ENCODE measurements at regions not wholly inside any gene's neighbourhood (a gene's known extent, or its start where the extent isn't known, plus 50 kb on each side); places are given as distances from the start of the nearest gene placed in this dataset.
"Not testable (repeated sequence)": the region's sequence is repeated elsewhere in the genome, so short reads cannot be mapped to it uniquely, and the experiment has no call there.

DNA sequence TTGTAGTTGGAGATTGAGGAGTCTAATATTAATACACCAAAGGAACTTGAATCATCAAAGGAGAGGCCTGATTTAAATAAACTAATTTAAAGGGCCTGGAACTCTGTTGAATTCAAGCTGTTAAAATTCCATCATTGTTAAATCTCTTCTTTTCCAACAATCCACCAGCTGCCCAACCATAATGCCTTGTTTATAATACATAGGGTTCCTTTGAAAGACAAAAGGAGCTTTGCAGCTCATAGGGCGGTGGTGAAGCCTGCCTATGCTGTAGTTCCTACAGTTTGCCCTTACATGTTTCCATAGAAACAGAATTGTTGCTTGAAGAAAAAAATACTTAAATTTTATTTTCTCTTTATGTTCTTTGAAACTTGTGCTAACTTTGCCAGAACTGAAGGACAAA is 102.8 kb downstream of the GLUD2 start:
- H3K4me1 Mint-ChIP-seq = no peaks in the 10 kb centered on the region
- no peak overlapping the region for H3K27ac Mint-ChIP-seq
- no peak overlapping the region for H3K4me3 Mint-ChIP-seq
- no peak for DNase-seq
- no peaks in the 10 kb centered on the region for H3K9me3 Mint-ChIP-seq (ENCODE audit: low read depth)
- no peak for ATAC-seq
- CTCF ChIA-PET = no interaction called here
- H3K36me3 Mint-ChIP-seq = no peaks in the 10 kb centered on the region
- H3K27me3 Mint-ChIP-seq = no peaks in the 10 kb centered on the region

DNA sequence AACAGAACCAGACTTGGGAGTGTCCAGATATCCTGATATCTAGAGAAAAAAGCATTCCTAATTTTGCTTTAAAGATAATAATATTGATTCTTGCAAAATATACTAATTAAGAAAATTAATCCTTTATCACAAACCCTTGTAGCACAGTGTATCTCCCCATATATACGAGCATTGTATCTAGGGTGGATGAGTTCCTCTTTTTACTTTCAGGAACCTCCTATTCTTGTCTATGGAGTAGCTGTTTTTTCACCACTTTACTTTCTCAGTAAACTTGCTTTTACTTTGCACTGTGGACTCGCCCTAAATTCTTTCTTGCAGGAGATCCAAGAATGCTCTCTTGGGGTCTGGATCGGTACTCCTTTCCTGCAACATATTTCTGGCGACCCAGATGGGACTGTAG is 103.9 kb downstream of the GLUD2 start:
- Mint-ChIP-seq H3K4me1 (no peaks in the 10 kb centered on the region), H3K4me3 (no peak overlapping the region), H3K27me3 (no peaks in the 10 kb centered on the region), H3K36me3 (no peaks in the 10 kb centered on the region), H3K9me3 (ENCODE audit: low read depth) (no peaks in the 10 kb centered on the region), H3K27ac (no peak overlapping the region)
- DNase-seq = no peak
- ATAC-seq = no peak
- CTCF ChIA-PET = no interaction called here

DNA sequence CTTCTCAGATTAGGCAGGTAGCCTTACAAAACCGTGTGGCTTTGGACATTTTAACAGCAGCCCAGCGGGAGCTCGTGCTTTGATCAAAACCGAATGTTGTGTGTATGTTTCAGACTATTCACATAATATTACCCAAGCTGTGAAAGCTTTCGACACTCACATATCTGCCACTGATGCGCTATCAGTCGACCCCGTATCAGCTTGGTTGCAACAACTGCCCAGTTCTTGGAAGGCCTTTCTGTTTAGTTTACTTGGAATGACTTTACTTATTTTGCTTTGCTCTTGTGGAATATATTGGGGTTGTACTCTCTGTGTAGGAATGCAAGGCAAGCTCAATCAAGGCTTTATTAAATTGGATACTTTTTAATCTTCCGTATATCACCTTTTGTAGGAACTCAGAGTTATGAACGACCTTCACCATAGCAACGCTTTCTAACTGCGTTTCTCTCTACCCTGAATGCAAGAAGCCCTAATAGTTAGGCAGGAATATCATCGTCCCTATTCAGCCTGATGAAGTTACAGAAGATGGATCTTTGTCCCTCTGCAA is 107.5 kb downstream of the GLUD2 start:
- H3K4me3 Mint-ChIP-seq = no peak overlapping the region
- no peaks in the 10 kb centered on the region for H3K36me3 Mint-ChIP-seq
- no peak overlapping the region for H3K27ac Mint-ChIP-seq
- H3K9me3 Mint-ChIP-seq (ENCODE audit: low read depth) = no peaks in the 10 kb centered on the region
- no peaks in the 10 kb centered on the region for H3K27me3 Mint-ChIP-seq
- H3K4me1 Mint-ChIP-seq = no peaks in the 10 kb centered on the region
- DNase-seq (no peak), ATAC-seq (no peak)
- CTCF ChIA-PET = no interaction called here

DNA sequence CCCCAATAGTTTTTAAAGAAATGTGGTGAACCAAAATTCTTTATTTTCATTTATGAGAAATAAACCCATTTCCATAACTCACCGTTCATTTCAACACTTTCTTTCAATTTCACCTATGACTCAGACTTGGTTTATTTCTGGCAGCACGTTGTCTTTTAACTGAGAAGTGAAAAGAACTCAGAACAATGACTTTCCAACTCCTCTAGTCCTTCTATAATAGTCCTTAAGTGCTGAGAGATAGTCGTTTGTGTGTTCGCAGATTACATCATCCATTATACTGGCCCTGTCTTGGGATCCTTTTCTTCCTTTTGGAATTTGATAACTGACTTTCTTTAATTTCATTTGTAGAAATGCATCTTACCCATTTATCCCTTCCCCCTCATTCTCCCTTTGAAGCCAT is 113.6 kb downstream of the GLUD2 start:
- ATAC-seq = no peak
- no peaks in the 10 kb centered on the region for H3K36me3 Mint-ChIP-seq
- peaks cover 2% of the 10 kb centered on the region for H3K27me3 Mint-ChIP-seq
- H3K27ac Mint-ChIP-seq = no peak overlapping the region
- peaks cover 3% of the 10 kb centered on the region for H3K4me1 Mint-ChIP-seq
- no peak for DNase-seq
- no peaks in the 10 kb centered on the region for H3K9me3 Mint-ChIP-seq (ENCODE audit: low read depth)
- no peak overlapping the region for H3K4me3 Mint-ChIP-seq
- CTCF ChIA-PET = no interaction called here

DNA sequence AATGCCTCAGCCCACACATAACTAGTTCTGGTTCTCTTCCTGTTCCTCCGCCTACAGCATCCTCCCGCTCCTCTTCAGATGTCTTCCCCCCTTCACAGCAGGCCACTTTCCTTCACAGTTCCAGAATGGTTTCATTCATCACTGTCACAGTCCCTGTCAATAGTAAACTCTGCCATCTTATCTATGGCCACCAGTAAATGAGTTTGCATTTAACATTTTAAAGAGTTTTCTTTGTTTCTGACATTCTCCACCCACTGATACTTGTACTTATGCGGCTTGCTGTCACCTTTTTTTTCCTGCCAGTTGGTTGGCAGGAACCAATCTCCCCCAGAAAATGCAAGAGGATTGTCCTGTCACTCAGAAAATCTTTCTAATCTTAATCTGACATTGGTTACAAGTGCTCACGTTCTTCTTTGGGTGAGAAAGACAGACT is 114.1 kb downstream of the GLUD2 start:
- DNase-seq = no peak
- ATAC-seq = no peak
- no peak overlapping the region for H3K4me3 Mint-ChIP-seq
- H3K9me3 Mint-ChIP-seq (ENCODE audit: low read depth) = no peaks in the 10 kb centered on the region
- CTCF ChIA-PET = no interaction called here
- no peak overlapping the region for H3K27ac Mint-ChIP-seq
- peaks cover 2% of the 10 kb centered on the region for H3K27me3 Mint-ChIP-seq
- no peaks in the 10 kb centered on the region for H3K36me3 Mint-ChIP-seq
- H3K4me1 Mint-ChIP-seq = peaks cover 3% of the 10 kb centered on the region

DNA sequence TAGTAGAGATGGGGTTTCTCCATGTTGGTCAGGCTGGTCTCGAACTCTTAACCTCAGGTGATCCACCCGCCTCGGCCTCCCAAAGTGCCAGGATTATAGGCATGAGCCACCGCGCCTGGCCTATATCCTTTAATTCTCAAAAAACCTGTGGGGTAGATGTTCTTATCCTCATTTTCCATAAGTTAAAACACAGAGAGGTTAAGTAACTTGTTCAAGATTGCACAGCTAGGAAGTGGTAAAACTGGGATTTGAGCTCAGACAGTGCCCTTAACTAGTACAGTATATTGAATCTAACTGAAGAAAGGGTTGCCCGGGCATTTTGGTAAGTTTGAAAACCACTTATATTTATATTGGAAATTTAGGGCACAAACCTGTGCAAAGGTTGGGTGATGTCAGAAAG is 116.0 kb downstream of the GLUD2 start:
- CTCF ChIA-PET = no interaction called here
- peaks cover 2% of the 10 kb centered on the region for H3K27me3 Mint-ChIP-seq
- ATAC-seq (no peak), DNase-seq (no peak)
- no peak overlapping the region for H3K4me3 Mint-ChIP-seq
- H3K9me3 Mint-ChIP-seq (ENCODE audit: low read depth) = no peaks in the 10 kb centered on the region
- no peak overlapping the region for H3K27ac Mint-ChIP-seq
- H3K4me1 Mint-ChIP-seq = peaks cover 3% of the 10 kb centered on the region
- H3K36me3 Mint-ChIP-seq = no peaks in the 10 kb centered on the region

DNA sequence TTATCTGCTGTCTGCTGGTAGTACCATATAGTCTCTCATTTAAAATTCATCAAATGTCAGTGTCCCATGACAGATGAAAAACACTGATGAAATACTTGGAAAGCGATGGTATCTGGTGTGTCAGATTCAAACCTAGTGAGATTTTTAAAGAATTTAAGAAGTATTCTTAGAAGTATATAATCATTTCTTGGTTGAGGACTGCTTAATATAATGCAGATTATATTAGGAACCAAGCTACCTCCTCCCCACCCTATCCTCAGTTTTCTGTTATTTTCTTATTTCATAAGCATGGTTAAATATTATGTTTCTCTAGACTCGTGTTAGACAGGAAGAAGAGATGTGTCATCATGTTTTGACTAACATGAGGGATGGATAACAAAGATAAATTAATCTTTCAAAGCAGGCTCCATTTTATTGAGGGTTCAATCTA is 118.5 kb downstream of the GLUD2 start:
- H3K36me3 Mint-ChIP-seq = no peaks in the 10 kb centered on the region
- H3K4me1 Mint-ChIP-seq = peaks cover 3% of the 10 kb centered on the region
- CTCF ChIA-PET = no interaction called here
- peaks cover 4% of the 10 kb centered on the region for H3K27me3 Mint-ChIP-seq
- ATAC-seq (no peak), DNase-seq (no peak)
- H3K27ac Mint-ChIP-seq = no peak overlapping the region
- H3K9me3 Mint-ChIP-seq (ENCODE audit: low read depth) = no peaks in the 10 kb centered on the region
- H3K4me3 Mint-ChIP-seq = no peak overlapping the region

DNA sequence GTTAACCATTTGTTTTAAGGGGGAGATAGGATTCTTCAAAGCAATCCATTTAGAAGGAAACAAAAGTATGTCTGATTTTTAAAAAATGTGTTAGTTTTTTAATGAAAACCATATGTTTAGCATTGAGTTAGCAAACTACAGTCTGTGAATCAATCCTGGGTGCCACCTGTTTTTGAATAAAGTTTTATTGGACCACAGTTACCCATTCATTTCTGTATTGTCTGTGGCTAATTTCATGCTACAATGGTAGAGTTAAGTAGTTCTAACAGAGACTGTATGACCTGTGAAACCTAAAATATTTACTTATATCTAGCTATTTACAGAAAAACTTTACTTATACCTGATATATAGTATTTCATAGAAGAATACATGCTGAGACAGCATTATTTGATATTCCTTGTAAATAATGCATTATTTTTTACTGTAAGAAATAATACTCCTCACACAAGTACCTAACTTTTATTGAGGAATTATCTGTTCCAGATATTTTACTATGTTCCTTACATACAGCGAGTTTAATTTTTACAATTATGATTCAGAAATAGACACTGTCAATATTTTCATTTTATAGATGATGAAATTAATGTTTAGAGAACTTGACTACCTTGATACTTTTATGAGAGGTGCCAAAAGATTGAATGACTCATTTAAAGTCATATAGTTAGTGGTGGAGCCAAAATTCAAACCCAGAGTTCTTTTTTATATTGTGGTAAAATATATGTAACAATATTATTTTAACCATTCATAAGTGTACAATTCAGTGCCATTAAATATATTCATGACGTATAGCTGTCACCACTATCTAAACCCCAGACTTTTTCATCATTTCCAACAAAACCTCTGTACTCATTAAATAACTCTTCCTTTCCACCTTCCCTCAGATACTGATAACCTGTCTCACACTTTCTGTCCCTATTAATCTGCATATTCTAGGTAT is 122.0 kb downstream of the GLUD2 start:
- H3K27me3 Mint-ChIP-seq = peaks cover 2% of the 10 kb centered on the region
- CTCF ChIA-PET = no interaction called here
- no peak overlapping the region for H3K4me3 Mint-ChIP-seq
- DNase-seq = no peak
- no peaks in the 10 kb centered on the region for H3K9me3 Mint-ChIP-seq (ENCODE audit: low read depth)
- H3K4me1 Mint-ChIP-seq = no peaks in the 10 kb centered on the region
- no peak for ATAC-seq
- H3K36me3 Mint-ChIP-seq = no peaks in the 10 kb centered on the region
- no peak overlapping the region for H3K27ac Mint-ChIP-seq

DNA sequence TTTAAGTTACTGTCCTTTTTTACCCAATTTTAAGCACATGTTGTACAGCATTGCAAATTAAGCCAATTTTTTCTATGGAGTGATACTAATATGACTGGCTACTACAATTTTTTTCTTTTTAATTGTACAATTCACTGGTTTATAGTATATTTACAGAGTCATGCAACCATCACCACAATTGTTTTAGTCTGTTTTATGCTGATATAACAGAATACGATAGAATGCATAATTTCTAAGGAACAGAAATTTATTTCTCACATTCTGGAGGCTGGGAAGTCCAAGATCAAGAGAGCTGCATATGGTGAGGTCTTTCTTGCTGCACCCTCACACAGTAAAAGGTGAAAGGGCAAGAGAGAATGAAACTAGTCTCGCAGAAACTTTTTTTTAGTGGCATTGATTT is 125.3 kb downstream of the GLUD2 start:
- no peaks in the 10 kb centered on the region for H3K4me1 Mint-ChIP-seq
- CTCF ChIA-PET = no interaction called here
- no peak overlapping the region for H3K4me3 Mint-ChIP-seq
- no peaks in the 10 kb centered on the region for H3K9me3 Mint-ChIP-seq (ENCODE audit: low read depth)
- ATAC-seq = no peak
- H3K27ac Mint-ChIP-seq = no peak overlapping the region
- H3K27me3 Mint-ChIP-seq = peaks cover 2% of the 10 kb centered on the region
- no peak for DNase-seq
- H3K36me3 Mint-ChIP-seq = no peaks in the 10 kb centered on the region

DNA sequence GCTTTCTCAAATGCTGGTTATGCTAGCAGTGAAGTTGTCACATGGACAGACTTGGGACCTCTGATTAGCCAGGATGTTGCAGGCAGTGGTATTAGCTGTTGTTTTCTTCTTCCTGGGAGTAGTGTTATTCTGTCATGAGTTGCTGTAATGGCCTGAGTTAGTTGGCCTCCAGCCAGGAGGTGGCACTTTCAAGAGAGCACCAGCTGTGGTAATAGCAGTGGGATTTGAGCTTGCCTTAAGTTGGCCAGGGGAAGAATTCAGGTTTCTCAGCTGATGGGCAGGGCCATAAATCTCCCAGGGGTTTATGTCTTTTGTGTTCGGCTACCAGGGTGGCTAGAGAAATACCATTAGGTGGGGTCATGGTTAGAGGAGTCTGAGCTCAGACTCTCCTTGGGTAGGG is 132.6 kb downstream of the GLUD2 start:
- Mint-ChIP-seq H3K36me3 (no peaks in the 10 kb centered on the region), H3K27ac (no peak overlapping the region), H3K27me3 (no peaks in the 10 kb centered on the region), H3K4me3 (no peak overlapping the region), H3K4me1 (no peaks in the 10 kb centered on the region), H3K9me3 (ENCODE audit: low read depth) (peaks cover 2% of the 10 kb centered on the region)
- CTCF ChIA-PET = no interaction called here
- ATAC-seq = no peak
- no peak for DNase-seq

DNA sequence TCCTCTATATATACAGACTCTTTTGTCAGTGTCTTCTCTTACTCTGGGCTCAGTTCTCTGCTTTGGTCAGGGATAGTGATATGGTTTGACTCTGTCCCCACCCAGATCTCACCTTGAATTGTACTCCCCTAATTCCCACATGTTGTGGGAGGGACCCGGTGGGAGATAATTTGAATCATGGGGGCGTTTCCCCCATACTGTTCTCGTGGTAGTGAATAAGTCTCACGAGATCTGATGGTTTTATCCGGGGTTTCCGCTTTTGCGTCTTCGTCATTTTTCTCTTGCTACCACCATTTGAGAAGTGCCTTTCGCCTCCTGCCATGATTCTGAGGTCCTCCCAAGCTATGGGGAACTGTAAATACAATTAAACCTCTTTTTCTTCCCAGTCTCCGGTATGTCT is 144.4 kb downstream of the GLUD2 start:
- Mint-ChIP-seq H3K9me3 (ENCODE audit: low read depth) (no peaks in the 10 kb centered on the region), H3K4me1 (no peaks in the 10 kb centered on the region), H3K4me3 (no peak overlapping the region), H3K27me3 (no peaks in the 10 kb centered on the region), H3K27ac (no peak overlapping the region), H3K36me3 (no peaks in the 10 kb centered on the region)
- DNase-seq (no peak), ATAC-seq (no peak)
- CTCF ChIA-PET = no interaction called here

DNA sequence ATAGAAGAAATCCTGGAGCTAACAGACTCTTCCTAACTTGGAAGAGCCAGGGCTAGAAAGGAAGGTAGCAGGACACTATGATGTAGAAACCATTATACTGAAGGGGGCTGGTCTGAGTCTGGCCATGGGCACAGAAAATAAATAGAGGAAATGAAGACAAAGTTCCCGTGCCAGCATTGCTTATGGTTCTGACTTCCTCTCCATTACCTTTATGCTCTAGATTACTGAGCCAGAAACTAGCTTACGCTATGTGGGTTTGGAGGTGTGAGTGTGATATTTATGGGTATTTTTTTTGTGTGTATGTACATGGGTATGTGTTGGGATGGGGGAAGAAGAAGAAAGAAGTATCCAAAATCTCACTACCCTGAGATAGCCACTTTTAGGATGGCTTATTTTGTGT is 148.3 kb downstream of the GLUD2 start:
- Mint-ChIP-seq H3K27ac (no peak overlapping the region), H3K4me1 (no peaks in the 10 kb centered on the region), H3K9me3 (ENCODE audit: low read depth) (no peaks in the 10 kb centered on the region), H3K4me3 (no peak overlapping the region), H3K36me3 (no peaks in the 10 kb centered on the region), H3K27me3 (no peaks in the 10 kb centered on the region)
- CTCF ChIA-PET = no interaction called here
- ATAC-seq (no peak), DNase-seq (no peak)

DNA sequence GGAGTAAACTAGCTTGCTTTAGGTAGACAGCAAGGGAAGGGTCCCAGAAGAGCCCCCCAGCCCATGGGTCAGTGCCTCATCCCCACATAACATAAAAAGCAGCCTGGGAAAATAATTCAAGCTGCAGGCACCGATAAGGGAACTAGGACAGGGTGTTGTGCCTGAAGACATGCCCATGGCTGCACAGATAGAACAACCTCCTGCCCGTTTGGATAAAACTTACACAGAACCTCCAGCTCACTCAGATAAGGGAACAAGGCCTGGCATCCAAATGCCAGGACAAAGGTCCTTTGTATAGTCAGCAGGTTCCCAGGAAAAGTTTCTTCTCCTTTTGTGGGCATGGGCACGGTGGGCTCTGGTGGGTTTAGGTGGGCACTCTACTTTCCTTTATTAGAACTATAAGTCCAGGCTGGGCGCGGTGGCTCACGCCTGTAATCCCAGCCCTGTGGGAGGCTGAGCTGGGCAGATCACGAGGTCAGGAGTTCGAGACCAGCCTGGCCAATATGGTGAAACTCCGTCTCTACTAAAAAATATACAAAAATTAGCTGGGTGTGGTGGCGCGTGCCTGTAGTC is 149.5 kb downstream of the GLUD2 start:
- ATAC-seq; H3K4me3 Mint-ChIP-seq; DNase-seq; H3K9me3 Mint-ChIP-seq (ENCODE audit: low read depth); H3K27me3 Mint-ChIP-seq; H3K36me3 Mint-ChIP-seq; CTCF ChIA-PET; H3K27ac Mint-ChIP-seq; H3K4me1 Mint-ChIP-seq: not testable (repeated sequence)

DNA sequence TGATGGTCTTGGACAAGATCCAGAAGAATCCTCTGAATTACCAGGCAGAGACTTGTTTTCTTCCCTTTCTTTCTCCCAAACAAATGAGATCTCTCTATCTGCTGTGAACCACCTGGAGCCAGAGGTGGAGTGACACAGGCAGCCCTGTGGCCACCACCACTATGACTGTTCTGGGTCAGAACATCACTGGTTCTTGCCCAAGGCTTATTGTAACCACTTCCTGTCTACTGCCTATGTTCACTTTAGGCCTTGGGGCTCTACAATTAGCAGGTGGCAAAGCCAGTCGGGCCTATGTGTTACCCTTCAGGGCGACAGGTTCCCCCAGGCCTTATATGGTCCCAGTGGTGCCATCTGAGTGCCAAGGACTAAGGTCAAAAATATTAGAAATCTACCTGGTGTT is 161.2 kb downstream of the GLUD2 start:
- Mint-ChIP-seq H3K4me1 (no peaks in the 10 kb centered on the region), H3K4me3 (no peak overlapping the region), H3K36me3 (no peaks in the 10 kb centered on the region), H3K27me3 (no peaks in the 10 kb centered on the region), H3K27ac (no peak overlapping the region), H3K9me3 (ENCODE audit: low read depth) (no peaks in the 10 kb centered on the region)
- CTCF ChIA-PET = no interaction called here
- no peak for ATAC-seq
- DNase-seq = no peak

Data from activated CD8-positive, alpha-beta memory T cell treated with anti-CD3 and anti-CD28 coated beads, Interleukin-2, amount 10 ng/mL, durations not matched to agents 7 days and 5 days (primary cell).